Non-pigmented ciliary epithelial cell (primary cell): ENCODE measurements at regions not wholly inside any gene's neighbourhood (a gene's known extent, or its start where the extent isn't known, plus 50 kb on each side); places are given as distances from the start of the nearest gene placed in this dataset.
"Not testable (repeated sequence)": the region's sequence is repeated elsewhere in the genome, so short reads cannot be mapped to it uniquely, and the experiment has no call there.

Source experiments
- DNase-seq: peaks from one replicate; pipeline ENCODE4 v3.0.0-alpha.2; 2010; ENCODE audit warnings: low read depth

DNA sequence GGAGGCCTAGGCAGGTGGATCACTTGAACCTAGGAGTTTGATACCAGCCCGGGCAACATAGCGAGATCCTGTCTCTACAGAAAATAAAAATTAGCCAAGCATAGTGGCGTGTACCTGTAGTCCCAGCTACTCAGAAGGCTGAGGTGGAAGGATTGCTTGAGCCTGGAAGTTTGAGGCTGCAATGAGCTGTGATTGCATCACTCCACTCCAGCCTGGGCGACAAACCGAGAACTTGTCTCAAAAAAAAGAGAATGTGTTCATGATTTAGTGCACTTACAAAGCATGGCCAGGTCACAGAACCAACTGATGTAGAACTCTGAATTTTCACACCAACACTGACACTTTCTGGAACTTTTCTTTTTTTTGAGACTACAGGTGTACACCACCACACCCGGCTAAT is 182.7 kb downstream of the ZFP64 start:
- no peak for DNase-seq

DNA sequence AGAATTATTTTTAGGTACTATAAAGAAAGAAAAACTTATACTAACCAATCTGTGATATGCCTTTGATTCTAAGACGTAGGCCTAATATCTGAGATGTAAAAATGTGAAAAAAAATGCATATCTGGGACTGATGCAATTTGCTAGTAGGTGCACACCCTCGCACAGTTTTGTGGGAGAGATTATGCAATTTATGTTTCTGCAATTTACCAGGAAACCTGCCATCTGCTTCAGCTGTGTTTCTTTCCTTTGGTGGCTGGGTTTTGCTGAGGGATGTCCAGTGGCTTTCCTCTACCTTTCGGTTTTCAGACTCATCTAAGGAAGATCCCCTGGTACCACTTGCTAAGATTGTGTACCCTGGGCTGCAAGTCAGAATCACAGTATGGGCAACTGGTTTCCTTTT is 186.9 kb downstream of the ZFP64 start:
- DNase-seq = no peak

DNA sequence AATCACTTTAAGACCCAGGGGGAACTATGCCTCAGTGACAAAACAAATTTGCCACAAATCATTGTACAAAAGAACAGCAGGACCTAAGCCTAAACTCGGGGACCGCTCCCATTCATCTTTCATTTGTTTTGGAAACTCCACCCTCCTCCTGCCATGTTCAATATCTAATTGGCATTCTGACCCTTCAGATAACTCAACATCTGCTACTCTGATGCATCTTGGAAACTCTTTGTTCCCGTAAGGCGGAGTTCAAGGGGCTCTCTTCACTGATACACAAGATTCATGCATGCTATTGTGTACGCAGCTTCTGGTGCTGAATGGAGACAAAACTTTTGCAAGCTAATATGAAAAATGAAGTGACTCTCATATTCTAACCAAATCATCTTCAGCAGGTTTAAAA is 187.6 kb downstream of the ZFP64 start:
- DNase-seq = no peak

DNA sequence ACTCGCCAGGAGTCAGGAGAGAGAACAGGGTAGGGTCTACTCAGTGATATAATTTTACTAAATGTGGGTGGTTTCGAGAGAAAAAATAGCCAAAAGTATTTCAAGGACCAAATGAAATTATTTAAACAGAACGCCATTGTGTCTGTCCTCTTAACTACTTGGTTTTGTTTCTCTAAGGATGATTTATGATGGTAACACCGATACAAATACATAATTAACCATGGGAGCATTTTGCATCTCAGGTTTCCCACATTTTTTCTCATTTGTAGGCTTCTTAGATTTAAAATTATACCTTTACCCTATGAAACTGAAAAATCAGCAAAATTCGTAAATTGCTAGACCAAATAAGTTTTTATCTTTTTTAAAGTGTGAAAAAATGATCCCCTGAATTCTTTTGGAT is 188.2 kb downstream of the ZFP64 start:
- no peak for DNase-seq

DNA sequence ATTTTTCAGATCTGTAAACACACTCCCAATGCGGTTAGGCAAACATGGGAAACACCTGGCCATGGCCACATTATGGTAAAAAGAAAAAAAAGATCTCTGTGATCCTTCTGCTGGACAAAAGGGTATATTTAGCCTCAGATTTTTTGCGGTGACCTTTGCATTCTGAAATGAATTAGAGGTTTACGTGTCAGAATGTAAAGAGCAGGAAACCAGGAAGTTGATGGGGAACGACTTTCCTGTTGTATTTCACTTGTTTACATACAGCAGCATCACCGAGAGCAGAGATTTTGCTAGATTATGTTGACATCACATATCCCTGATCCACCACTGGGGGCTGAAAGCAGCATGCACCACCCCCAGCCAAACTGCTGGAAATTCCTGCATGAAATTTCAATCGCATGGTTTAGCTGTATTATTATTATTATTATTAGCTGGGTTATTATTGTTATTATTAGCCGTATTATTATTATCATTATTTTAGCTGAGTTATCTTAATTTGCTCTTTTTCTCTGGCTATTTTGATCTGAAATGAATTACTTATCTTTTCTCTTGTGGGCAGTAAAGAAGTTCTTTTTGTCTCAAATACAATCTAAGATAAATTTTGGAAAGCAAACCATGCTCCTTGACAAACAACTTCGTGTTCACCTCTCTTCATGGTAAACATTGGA is 189.4 kb downstream of the ZFP64 start:
- DNase-seq = no peak

DNA sequence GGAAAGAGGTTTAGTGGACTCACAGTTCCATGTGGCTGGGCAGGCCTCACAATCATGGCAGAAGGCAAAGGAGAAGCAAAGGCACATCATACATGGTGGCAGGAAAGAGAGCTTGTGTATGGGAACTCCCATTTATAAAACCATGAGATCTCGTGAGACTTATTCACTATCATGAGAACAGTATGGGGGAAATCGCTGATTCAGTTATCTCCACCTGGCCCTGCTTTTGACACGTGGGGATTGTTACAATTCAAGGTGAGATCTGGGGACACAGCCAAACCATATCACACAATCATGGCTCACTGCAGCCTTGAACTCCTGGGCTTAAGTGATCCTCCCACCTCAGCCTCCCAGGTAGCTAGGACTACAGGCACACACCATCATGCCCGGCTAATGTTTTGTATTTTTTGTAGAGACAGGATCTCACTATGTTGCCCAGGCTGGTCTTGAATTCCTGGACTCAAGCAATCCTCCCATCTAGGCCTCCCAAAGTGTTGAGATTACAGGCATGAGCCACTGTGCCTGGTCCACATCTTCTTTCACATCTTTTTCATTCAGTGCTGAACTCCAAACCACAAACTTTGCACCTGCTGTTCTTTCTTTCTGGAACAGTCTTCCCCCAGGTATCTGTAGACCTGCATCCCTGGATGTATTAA is 194.2 kb downstream of the ZFP64 start:
- DNase-seq = not testable (repeated sequence)

DNA sequence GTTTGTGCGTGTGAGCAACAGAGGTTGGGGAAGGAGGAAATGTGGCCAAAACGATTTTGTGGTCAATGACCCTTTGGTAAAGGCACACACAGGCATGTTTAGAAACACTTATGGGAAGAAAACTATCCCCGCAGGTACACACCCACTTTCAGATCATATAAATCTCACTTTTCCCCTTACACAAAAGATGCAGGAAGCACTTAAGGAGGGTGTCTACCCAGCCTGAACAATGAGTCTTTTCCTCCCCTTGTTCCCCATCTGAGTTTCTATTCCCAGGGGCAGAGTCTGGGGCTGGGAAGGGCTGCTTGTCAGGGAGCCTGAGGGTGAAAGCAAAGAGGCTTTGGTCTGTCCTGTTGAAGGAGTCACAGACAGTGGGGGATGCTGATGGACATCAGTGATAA is 193.2 kb upstream of the SALL4 start:
- no peak for DNase-seq

DNA sequence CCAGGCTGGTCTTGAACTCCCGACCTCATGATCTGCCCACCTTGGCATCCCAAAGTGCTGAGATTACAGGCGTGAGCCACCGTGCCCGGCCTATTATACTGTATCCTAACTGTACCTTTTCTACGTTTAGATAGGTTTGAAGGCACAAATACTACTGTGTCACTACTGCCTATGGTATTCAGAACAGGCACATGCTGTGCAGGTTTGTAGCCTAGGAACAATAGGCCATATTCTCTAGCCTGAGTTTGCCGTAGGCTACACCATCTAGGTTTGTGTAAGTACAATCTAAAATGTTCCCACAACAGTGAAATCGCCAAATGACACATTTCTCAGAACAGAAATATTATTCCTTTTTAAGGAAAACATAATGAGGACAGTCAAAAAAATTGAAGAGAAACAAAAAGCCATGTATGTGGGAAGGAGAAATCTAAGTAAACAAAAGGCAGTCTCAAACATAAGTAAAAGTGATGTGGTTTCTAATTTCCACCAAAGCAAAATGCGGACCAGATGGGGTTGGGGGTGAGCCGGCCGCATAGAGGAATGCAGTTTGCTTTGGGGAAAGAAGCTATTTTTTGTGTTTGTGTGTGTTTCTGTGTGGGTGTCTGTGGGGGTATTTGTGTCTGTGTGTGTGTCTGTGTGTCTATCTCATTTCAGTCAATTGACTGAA is 192.6 kb upstream of the SALL4 start:
- DNase-seq = no peak

DNA sequence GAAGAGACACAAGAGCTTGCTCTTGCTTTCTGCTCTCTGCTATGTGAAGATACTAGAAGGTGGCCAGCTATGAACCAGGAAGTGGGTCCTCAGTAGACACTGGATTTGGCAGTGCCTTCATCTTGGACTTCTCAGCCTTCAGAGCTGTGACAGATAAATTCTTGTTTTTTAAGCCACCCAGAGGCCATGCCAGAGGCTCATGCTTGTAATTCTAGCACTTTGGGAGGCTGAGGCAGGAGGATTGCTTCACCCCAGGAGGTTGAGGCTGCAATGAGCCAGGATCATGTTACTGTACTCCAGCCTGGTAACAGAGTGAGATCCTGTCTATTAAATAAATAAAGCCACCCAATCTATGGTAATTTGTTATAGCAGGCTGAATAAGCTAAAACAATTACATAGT is 185.5 kb upstream of the SALL4 start:
- DNase-seq = no peak

DNA sequence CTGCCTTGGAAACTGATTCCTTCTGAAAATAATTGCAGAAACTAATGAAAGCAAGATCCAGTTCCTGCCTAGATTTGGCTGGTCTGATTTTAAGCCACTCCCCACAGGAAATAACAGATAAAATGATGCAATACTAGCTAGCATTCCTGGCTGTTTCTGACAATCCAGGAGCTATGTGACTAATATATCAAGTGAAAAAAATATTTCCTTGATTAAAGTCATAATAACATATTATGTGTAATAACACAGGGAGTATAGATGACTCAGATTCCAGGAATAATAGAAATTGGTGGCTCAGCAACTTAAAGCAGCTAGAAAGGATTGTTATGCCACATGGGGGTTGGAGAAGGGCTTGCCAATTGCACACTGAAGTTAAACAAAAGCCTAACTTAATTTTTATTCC is 182.7 kb upstream of the SALL4 start:
- peak; percentile 92 for DNase-seq

DNA sequence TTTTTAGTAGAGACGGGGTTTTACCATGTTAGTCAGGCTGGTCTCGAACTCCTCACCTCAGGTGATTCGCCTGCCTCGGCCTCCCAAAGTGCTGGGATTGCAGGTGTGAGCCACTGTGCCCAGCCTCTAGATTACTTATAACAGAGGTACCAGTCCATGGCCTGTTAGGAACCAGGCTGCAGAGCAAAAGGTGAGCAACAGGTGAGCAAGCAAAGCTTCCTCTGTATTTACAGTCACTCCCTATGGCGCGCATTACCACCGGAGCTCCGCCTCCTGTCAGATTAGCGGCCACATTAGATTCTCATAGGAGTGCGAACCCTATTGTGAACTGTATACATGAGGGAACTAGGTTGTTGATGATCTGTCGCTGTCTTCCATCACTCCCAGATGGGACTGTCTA is 178.0 kb upstream of the SALL4 start:
- no peak for DNase-seq

DNA sequence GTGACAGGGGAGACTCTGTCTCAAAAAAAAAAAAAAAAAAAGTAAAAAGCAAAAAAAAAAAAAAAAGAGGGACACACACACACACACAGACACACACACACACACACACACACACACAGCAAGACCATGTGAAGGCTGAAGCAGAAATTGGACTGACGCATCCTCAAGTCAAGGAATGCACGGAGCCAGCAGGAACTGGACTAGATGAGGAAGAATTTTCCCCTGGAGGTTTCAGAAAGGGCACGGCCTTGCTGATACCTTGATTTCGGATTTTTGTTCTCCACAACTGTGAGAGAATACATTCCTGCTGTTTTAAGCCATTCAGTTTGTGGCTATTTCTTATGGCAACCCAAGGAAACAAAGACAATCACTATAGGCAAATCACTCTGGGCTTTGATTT is 176.9 kb upstream of the SALL4 start:
- DNase-seq = no peak

DNA sequence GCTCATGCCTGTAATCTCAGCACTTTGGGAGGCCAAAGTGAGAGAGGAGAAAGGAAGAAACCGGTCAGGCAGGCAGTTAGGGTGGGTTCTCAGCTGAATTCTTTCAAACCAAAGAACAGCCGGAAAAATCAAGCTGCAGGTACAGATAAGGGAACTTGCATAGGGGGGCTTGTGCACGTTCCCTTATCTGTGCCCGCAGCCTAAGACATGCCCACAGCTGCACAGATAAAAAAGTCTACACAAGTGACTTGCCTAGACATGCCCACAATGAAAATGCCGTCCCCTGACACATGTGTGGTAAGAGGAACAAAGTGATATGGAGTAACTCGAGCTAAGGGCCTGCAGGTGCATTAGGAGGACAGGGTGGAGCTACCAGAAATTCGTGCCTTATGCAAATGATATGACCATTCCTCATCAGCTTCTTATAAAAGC is 175.8 kb upstream of the SALL4 start:
- DNase-seq = no peak

DNA sequence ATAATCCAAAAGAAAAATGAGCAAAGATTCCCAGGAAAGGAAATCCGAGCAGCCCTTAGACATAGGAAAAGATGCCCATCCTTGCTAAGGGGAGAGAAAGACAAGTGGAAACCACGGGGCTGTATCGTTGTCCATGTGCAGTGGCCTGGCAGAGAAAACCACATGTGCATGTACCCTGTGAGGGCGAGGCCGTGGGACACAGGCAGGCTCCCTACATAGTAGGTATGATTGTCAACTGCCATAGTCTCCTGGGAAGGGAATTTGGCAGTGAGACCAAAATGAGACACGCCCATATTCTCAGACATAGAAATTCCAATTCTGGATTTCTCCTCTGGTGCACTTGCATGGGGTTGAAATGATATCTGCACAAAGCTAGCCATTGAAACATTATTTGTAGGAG is 169.7 kb upstream of the SALL4 start:
- no peak for DNase-seq

DNA sequence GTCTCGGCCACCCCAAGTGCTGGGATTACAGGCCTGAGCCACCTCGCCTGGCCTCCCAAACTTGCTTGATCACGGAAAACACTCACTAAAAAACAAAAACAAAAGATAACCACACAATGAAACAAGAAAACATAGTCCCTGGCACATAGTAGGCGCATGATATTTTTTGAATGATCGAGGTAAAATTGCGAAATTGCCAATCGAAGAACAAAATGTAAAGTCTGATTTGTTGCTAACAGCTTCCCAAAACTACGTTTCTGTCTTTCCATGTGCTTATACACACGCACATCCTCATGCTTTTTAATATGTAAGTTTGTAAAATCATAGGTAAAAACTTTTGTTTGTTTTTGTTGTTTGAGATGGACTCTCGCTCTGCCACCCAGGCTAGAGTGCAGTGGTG is 168.5 kb upstream of the SALL4 start:
- no peak for DNase-seq

DNA sequence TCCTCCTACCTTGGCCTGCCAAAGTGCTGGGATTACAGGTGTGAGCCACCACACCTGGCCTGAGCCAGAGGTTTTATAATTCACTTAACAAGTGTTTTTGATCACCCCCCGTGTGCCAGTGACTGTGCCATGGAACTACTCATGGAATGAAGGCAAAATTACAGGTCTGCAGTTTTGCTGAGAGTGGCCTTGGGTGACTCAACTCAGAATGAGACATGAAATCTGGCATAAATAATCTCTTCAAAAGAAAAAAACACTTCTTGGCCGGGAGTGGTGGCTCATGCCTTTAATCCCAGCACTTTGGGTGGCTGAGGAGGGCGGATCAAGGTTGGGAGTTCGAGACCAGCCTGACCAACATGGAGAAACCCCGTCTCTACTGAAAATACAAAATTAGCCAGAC is 166.9 kb upstream of the SALL4 start:
- no peak for DNase-seq

DNA sequence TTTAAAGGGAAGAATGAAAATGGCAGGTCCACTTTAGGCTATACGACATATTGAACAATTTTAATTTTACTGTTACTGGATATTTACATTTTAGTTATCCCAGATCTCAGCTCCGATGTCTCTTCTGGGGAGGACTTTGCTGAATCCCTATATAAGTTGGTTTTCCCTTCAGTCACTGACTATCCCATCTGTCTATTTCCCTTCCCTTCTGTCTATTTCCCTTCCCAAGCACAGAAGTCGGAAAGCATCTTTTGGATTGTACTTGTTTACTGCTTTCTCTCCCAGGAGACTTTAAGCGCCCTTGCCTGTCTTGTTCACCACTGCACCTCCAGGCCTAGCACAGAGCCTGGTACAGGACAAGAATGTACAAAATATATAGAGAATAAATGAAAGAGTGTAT is 165.8 kb upstream of the SALL4 start:
- no peak for DNase-seq

DNA sequence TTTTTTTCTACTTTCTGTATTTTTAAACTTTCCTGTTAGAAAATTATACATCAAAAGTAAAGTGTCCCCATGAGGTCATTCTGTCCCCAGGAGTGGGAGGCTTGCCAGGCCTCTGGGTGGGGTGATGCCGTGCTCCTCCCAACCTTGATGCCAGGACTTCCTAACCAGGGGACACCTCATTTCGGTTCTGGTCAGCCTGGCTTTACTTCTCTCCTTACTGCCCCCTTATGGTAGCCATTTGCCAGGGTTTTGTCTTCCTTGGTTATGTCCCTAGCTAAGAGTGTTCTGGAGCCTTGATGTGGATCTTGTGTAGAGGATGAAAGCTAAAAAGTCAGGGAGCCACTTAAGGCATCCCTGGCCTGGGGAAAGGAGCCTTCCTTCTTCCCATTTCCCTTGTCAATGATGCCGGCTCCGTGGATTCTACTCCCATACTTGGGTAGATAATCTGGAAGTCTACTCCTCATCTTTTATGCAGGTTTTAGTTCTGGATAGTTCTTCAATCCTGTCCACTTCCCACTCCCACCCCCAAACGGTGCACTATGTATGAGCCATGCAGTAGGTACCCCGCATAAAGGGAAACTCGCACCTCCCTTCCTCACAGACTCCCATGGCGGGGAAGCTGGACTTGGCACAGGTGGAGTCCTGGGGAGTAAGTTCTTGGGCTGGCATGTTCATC is 164.1 kb upstream of the SALL4 start:
- peak; percentile 49 for DNase-seq

DNA sequence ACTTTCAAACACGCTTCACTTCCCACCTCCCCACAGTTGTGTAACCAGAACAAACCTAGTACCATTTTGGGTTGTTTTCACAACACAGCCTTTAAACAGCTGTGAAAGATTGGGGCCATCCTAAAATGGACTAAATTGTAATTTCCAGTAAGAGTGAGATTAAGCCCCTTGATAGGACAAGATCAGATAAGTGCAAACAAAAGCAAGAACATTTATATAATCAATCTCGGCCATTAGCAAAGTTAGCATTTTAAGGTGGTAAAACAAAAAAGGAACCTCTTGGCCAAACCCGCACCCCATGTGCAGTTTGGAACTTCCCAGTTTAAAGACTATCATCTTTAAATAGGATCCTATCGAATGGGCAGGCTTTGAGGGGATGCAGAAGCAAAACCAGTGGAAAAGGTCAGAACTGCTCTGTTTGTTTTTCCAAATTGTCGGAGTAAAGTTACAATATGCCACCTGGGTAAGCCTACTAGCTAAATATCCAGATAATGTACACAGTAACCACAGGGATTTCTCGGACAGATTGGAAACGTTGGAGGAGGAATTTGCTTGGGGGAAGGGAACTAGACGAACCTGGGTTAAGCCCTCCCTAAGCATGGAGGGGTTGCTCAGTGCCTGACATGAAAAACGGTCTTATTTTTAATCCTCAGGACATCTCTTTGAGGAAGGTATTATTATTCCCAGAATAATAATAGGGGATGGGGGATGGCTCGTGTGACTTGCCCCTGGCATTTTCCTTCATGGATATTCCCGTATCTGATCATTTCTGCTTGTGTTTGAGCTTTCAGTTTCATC is 159.8 kb upstream of the SALL4 start:
- DNase-seq = no peak

DNA sequence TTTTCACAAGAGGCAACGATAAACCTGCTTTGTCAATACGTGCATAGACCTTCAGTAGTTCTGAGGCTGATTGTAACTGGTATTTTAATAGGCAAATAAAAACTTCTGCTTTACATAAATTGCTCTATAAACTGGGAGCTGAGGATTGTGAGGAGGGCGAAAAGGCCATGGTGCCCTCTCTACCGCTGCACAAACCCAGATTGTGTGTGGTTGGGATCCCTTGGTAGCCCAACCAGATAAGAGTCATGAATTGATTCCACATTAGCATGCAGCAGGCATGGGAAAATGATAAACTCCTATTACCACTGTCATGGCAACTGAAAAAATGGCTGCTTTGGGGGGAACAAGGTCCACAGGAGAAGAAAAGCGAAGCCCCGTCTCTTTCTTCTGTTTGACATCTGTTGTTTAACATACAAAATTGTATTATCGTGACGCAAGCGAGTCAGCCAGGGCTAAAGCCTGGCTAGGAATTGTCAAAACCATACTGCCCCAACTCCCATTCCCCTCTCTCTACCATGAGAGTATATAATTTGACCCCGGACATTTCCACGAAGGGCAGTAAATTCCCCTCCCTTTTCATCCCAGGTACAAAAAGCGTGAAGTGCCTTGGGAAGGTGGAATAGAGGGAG is 157.8 kb upstream of the SALL4 start:
- no peak for DNase-seq

DNA sequence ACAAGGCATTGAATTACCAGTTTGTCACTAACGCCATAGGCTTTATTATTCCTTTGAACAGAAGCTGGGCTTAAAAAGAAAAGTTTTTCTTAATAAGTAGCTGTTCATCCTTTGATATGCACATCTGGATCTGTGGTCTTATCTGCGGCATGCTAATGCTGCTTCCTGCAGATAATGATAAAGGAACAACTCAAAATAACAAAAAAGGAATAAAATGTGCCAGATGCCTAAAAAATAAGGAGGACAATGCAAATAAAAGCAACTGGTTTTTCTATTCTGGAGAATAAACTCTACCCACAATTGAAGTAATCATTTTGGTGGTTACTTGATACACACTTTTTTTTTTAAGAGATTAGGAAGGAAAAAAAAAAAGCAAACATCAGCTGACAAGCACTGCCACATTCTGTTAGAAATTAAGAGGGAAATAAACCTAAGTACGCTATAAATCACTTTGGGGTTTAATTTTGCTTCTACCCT is 156.8 kb upstream of the SALL4 start:
- no peak for DNase-seq
